GM18502 (cell line): ENCODE measurements at regions not wholly inside any gene's neighbourhood (a gene's known extent, or its start where the extent isn't known, plus 50 kb on each side); places are given as distances from the start of the nearest gene placed in this dataset.
"Not testable (repeated sequence)": the region's sequence is repeated elsewhere in the genome, so short reads cannot be mapped to it uniquely, and the experiment has no call there.

Experiments
- ATAC-seq: cut with Tn5 transposase; IDR thresholded peaks from one replicate; pipeline ENCODE4 v1.9.1; 2021; ENCODE audit warnings: mild to moderate bottlenecking; ENCODE audit not compliant: unreplicated experiment, poor library complexity

GRCh38 chr14:100416921-100417860 lies 94.1 kb downstream of the SLC25A47 start:
- no peak for ATAC-seq

GRCh38 chr14:100419856-100420255 lies 96.7 kb downstream of the SLC25A47 start:
- no peak for ATAC-seq

- ATAC-seq = no peak
Measured at GRCh38 chr14:100421756-100422470, 98.8 kb downstream of the SLC25A47 start.

GRCh38 chr14:100422556-100423316 lies 99.6 kb downstream of the SLC25A47 start:
- no peak for ATAC-seq

- no peak for ATAC-seq
Measured at GRCh38 chr14:100423317-100424010, 100.3 kb downstream of the SLC25A47 start.

- no peak for ATAC-seq
Measured at GRCh38 chr14:100424504-100425428, 101.6 kb downstream of the SLC25A47 start.

GRCh38 chr14:100425429-100425827 lies 102.3 kb downstream of the SLC25A47 start:
- no peak for ATAC-seq

- no peak for ATAC-seq
Measured at GRCh38 chr14:100426314-100426713, 103.2 kb downstream of the SLC25A47 start.

GRCh38 chr14:100427166-100427565 lies 104.0 kb downstream of the SLC25A47 start:
- no peak for ATAC-seq

GRCh38 chr14:100428727-100429126 lies 105.6 kb downstream of the SLC25A47 start:
- no peak for ATAC-seq

- no peak for ATAC-seq
Measured at GRCh38 chr14:100429537-100429936, 106.4 kb downstream of the SLC25A47 start.

- no peak for ATAC-seq
Measured at GRCh38 chr14:100430571-100430970, 107.4 kb downstream of the SLC25A47 start.

GRCh38 chr14:100431461-100431860 lies 108.3 kb downstream of the SLC25A47 start:
- ATAC-seq = not testable (repeated sequence)

GRCh38 chr14:100432652-100433427 lies 109.7 kb downstream of the SLC25A47 start:
- no peak for ATAC-seq

- ATAC-seq = no peak
Measured at GRCh38 chr14:100433428-100433814, 110.3 kb downstream of the SLC25A47 start.

- no peak for ATAC-seq
Measured at GRCh38 chr14:100434033-100434601, 111.0 kb downstream of the SLC25A47 start.

- no peak for ATAC-seq
Measured at GRCh38 chr14:100434911-100435438, 111.8 kb downstream of the SLC25A47 start.

- no peak for ATAC-seq
Measured at GRCh38 chr14:100435459-100435858, 112.3 kb downstream of the SLC25A47 start.
